MM.1S (cell line): ENCODE measurements at regions not wholly inside any gene's neighbourhood (a gene's known extent, or its start where the extent isn't known, plus 50 kb on each side); places are given as distances from the start of the nearest gene placed in this dataset.

Experiments
- CTCF ChIP-seq: fragments of 300-600 bp; sonication (generic); IDR thresholded peaks from 2 replicates; pipeline ENCODE4 v1.5.1; 2016; ENCODE audit warnings: antibody characterized with exemption, low read length, mixed read lengths
- EZH2 ChIP-seq: fragments of 300-600 bp; sonication (generic); optimal IDR thresholded peaks from 2 replicates; pipeline ENCODE3; 2017; ENCODE audit warnings: low read depth, mild to moderate bottlenecking, antibody characterized with exemption, low read length, mixed read lengths
- EZH2phosphoT487 ChIP-seq: fragments of 300-600 bp; sonication (generic); IDR thresholded peaks from 2 replicates; pipeline ENCODE4 v1.6.1; 2018; ENCODE audit warnings: antibody characterized with exemption, low read length

DNA sequence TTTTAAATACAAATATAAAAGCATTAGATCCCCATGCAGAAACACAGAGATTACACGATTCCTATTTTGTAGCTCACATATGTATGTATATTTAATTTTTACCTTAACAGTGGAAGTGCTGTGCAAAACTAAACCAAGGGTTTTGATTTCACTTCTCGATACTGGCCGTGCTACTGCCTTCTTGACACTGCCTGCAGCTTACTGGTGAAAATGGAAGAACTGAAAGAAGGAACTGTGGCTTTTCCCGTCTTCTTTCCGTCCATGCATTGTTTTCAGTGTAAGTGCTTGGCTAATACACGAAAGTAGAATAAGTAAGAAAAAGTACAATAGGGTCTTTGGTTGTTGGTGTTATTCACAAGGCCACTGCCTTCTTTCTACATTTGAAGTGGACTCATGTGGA lies 129.5 kb downstream of the NDUFA10 start:
- TF ChIP-seq CTCF (no peak), EZH2 (no peak), EZH2phosphoT487 (no peak)
